Amniotic stem cell (primary cell): ENCODE measurements at regions not wholly inside any gene's neighbourhood (a gene's known extent, or its start where the extent isn't known, plus 50 kb on each side); places are given as distances from the start of the nearest gene placed in this dataset.
A peak's percentile ranks its signal among the peaks of the same experiment; 100 is the strongest.

Source experiments
- DNase-seq: peaks from one replicate; lab custom pipeline; 2025; lab: John Stamatoyannopoulos, UW

- DNase-seq = no peak
Measured at GRCh38 chr20:23253524-23253923, 97.1 kb upstream of the NXT1 start.

- no peak for DNase-seq
Measured at GRCh38 chr20:23251779-23252178, 98.8 kb upstream of the NXT1 start.

- DNase-seq = no peak
Measured at GRCh38 chr20:23249541-23249940, 101.0 kb upstream of the NXT1 start.

GRCh38 chr20:23248461-23248882 is 102.1 kb upstream of the NXT1 start:
- DNase-seq = no peak

DNA sequence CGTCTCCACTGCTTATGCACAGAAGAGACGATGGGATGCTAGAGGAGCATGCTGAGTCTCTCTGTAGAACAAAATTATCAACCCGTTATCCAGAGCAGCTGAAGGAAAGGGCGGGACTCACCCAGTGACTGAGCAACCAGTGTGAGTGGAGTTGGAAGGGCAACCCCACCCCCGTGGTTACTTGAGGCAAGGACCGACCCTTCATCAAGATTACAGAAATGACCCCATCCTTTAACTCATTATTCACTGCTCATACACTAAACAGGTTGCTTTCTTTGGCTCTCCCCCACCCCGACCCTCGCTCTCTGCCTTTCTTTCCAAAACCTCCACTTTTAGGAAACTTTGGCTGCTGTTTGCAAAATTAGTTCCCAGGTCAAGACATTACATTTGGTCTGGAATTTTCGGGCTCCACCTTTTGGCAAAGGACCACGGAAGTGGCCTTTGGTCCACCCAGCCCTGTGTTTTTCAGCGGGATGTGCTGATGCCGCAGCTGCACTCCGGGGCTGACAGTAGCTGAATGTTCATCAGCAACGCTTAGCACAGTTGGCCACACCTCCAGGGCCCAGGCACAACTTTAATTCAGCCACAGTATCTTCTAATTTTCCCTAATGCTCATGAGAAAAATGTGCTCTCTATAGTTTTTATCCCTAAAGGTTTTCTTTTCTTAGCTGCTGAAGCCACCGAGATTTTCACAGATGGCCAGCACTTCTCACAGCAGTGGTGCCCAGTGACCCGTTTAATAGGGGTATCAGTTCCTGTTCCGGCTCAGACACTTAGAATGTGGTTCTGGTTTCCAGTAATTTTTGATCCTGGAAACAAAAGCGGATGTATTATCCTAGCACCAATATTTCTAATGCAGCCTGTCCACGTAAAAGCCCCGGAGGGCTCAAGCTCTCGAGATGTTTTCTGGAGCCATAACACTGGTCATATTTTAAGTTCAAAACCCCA is 103.6 kb upstream of the NXT1 start:
- no peak for DNase-seq

DNA sequence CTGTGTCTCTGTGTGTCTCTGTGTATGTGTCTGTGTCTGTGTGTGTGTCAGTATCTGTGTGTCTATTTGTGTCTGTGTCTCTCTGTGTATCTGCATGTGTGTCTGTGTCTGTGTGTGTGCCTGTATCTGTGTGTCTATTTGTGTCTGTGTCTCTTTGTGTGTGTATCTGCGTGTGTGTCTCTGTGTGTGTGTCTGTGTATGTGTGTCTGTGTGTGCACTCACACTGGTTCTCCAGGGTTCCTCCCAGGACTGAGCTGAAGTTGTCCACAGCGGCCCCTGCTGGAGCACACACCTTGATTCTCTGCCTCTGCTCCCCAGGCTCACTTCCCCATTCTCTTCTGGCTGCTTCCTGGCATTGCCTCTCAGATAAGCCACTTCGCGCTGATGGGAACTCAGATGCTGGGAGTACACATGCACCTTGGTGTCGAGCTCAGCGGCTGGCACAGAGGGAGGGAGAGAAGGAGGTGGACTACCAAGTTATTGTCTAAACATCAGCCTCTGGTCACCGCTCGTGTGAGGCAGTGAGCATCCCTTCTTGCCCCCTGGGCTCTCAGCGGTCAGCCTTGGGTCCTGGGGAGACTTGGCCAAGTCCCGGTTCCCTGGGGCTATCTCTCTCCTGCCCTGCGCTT is 104.9 kb upstream of the NXT1 start:
- peak; percentile 25 for DNase-seq

- no peak for DNase-seq
Measured at GRCh38 chr20:23244916-23245552, 105.6 kb upstream of the NXT1 start.

DNA sequence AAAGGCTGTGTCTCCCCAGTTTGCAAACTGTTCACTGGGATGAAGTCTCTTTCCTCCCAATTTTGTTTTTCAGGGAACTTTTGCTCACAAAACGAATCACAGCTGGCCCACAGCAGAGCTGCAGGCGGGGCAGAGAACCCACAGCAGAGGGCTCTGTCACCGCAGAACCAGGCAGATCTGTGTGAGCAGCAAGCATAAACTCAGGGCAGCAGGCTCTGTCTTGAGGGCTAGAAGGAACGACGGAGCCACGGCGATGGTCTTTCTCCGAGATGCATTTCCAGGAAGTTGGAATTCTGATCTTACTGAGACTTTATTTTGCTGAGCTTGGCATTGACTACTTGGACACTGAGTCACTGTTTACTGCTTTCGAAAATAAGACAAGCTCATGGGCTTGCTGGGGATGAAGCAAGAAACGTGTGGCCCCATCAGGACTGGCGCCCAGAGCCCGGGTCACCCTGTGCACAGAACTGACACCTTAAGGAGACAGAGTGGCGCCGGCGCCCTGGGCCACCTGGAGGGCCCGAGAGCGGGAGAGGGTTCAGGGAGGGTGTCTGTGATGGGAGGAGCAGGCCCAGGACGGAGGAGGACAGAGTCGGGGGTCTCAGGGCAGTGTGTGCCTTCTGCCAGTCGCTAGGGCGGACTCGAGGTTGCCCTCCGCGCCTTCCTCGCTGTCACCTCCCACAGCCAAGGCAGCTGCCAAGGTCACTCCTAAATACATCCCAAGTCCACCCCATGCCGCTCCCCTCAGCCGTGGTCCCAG is 106.3 kb upstream of the NXT1 start:
- DNase-seq = no peak

DNA sequence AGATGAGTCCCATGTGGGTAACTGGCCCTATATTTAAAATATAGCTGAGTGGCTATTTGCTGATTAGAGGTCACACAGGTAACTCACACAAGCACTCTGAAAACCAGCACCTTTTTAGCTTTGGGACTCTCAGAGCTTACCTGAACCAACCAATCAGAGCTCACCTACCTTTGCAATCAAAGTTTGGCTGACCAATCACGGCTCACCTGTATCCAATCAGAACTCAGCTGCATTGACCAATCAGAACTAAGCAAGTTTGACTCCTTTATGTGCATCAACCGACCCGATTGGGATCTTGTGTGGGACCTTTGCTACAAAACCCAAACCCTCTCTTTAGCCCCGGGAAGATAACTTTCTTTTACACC is 106.8 kb upstream of the NXT1 start:
- no peak for DNase-seq

- DNase-seq = no peak
Measured at GRCh38 chr20:23242556-23243180, 107.9 kb upstream of the NXT1 start.

GRCh38 chr20:23242104-23242503 is 108.5 kb upstream of the NXT1 start:
- DNase-seq = no peak

GRCh38 chr20:23241416-23241815 is 109.2 kb upstream of the NXT1 start:
- no peak for DNase-seq

GRCh38 chr20:23240519-23240918 is 110.1 kb upstream of the NXT1 start:
- DNase-seq = no peak

- no peak for DNase-seq
Measured at GRCh38 chr20:23237201-23237600, 113.4 kb upstream of the NXT1 start.

DNA sequence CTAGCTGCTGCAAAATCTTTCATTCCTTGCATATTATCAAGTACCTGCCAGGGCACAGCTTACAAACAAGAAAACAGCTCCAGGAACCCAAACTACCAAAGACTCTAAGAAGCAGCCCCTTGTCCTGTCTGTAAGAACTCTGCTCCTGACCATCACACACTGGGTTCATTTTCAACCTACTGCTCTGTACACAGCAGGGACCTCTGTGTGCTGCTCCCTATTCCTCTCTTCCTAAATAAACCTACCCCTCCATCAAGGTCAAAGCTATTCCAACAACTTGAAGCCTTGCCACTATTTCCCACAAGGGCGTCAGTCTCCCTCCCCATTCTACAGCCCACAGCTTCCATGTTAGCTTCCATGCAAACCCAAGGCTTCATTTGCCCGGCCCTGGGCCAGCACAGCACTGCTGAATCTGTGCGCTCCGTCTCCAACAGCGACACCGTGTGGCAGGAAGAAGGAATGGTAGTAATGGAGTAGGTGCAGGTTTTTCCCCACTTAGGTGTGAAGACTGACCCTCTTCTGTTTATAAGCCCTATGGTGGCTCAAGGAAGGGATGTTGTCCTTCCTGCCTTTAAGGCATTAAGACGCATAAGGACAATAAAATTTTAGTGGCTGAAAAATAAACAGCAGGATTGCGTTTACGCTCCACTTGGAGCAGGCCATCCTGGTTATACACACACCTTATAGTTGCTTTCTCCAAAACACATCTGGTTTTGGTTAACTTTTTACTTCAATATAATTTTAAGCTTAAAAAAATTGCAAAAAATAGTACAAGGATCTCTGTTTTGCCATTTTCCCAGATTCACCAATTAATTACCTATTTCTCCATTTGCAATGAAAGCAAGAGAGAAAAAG is 115.2 kb upstream of the NXT1 start:
- DNase-seq = no peak

GRCh38 chr20:23234311-23235078 is 116.1 kb upstream of the NXT1 start:
- no peak for DNase-seq

GRCh38 chr20:23233341-23233740 is 117.2 kb upstream of the NXT1 start:
- DNase-seq = no peak

- DNase-seq = no peak
Measured at GRCh38 chr20:23232679-23233308, 117.8 kb upstream of the NXT1 start.

- no peak for DNase-seq
Measured at GRCh38 chr20:23232219-23232581, 118.4 kb upstream of the NXT1 start.
